Adrenal gland (tissue), 5 donors: ENCODE measurements at regions not wholly inside any gene's neighbourhood (a gene's known extent, or its start where the extent isn't known, plus 50 kb on each side); places are given as distances from the start of the nearest gene placed in this dataset.

ENCODE experiments used
- CTCF ChIP-seq, 6 experiments: fragments of 450-650 bp in 4 of 6; fragments of 200-600 bp in 2 of 6; sonication (generic) in 1 of 6; IDR thresholded peaks; 1 replicate in 5 of 6; 2 replicates in 1 of 6; pipeline versions ENCODE4 v1.5.1 to v1.8.0; 2016 to 2021; ENCODE audit warnings: antibody characterized with exemption in 6 of 6, mild to moderate bottlenecking in 2 of 6, moderate library complexity in 1 of 6
- POLR2A ChIP-seq, 2 donors: fragments of 450-650 bp; IDR thresholded peaks; one replicate each; pipeline ENCODE4 v1.6.1; 2017; ENCODE audit warnings: antibody characterized with exemption in 2 of 2, mild to moderate bottlenecking in 2 of 2, moderate library complexity in 1 of 2
- donor health status: DM: no; HTN: no; CAD: no.

DNA sequence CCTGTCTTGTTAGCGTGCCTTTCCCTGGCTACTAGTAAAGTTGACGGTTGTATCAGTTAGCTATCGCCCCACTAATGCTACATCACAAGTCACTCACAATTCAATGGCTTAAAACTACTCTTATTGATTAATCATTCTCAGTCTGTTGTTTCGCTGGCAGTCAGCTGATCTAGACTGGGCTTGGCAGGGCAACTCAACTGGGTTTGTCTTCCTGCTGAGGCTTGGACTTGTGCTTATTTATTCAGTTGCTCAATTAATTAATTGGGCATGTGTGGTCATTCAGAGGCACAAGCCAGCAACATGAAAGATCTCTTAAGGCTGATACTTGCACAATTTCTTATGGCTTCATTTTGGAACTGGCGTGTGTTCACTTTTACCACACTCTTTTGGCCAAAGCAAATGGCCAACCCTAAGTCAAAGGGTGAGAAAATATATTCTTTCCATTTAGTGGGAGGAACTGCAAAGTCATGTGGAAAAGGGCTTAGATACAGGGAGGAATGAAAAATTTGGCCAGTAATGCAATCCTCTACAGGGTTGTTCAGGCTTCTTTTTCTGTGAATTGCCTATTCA lies 333.5 kb downstream of the GPR37 start:
- TF ChIP-seq CTCF (IDR thresholded peaks at IDR 0.05), result no peak
- no peak for TF ChIP-seq POLR2A (IDR thresholded peaks at IDR 0.05)
